HT1080 (cell line): ENCODE measurements at regions not wholly inside any gene's neighbourhood (a gene's known extent, or its start where the extent isn't known, plus 50 kb on each side); places are given as distances from the start of the nearest gene placed in this dataset.

Source experiments
- DNase-seq: peaks from one replicate; pipeline ENCODE4 v3.0.0-alpha.2; 2015; ENCODE audit warnings: low read depth

DNA sequence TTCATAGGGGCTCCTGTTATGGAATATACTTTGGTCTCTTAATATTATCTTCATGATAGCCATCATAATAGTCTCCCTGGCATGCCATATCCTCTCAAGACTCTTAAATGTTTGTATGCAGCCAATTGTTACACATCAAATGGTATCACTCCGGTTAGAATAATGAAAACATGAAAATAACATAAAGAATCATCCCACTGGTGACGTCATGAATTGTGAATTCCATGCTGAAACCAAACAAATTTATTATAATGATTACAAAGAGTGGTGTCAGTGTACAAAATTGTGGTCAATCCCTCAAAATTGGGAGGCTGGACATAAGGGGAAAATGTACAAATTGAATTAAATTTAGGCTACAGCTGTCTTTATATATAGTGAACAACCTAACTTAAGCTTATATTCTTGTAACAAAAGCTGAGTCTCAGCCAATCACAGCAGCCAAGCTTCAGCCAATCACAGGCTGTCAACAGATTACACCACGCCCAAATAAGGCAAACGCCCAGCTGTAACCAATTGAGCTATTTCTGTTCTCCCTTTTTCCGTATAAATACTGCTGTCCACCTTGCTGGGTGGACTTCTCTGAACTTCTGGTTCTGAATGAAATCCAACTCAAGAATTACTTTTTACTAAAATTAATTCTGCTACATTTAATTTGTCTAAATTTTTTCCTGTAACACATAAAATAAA is 156.1 kb downstream of the CHD9NB start:
- no peak for DNase-seq

DNA sequence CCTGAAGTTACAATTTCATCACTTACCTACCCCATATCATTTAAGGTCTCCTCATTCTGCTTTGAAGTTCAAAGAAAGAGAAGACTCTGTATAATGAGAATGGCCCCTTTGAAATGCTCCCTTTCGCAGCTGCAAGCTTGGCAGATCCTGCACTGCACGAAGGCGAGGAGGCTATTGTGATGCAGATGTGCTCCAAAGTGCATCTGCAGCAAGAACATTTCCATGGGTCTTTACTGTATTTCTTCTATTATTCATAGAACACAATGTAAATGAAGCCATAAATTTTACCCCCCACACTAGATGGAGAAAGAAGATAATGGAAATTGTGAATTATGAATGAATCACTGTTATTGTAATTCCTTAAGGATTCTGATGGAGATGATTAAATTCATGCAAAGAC is 178.7 kb downstream of the CHD9NB start:
- no peak for DNase-seq

DNA sequence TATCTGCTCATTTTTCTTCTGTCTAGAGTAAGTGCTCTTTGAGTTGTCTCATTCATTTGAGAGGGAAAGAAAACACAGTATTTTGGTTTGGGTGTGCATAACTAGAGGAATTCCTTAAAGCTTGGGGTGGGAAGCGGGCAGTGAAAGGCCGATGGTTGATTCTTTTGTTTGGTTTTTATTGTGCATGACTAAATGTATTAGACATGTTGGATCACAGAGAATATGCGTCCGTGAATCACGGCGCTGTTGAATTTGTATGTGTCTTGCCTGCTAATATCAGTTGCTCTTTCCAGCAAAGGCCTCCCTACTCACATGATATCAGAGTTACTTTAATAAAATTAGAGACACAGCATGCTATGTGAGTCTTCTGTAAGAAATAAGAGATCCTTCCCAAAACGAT is 180.0 kb downstream of the CHD9NB start:
- no peak for DNase-seq

DNA sequence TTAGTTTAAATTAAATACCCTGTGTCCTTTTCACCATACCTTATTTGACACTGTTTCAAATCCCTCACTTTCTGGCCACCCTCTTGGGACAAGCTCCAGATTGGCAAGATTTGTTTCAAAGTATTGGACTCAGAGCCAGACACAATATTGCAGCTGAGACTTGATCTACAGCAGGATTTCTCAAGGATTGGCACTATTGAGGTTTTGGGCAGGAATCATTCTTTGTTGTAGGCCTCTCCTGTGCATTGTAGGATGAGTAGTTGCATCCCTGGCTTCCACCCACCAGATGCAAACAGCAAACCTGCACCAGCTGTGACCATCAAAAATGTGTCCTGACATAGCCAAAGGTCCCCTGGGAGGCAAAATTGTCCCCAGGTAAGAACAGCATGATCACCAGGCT is 181.2 kb downstream of the CHD9NB start:
- no peak for DNase-seq

DNA sequence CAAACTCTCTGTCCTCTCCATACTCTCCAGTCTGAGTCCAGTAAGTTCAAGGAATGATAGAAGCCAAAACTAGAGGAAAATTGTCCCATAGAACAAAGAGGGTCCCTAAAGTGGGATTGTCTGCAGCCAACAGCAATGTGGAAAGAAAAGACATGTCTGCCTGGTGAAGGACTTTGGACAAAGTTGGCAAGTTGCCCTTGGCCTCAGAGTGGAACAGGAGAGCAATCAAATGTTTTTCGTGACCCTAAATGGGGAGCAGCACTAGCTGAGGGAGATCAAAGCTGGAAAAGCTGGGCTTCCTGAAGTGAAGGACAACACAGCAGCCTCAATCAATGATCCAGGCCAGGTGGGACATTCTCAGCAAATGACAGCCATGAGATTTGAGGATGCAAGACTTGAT is 183.5 kb downstream of the CHD9NB start:
- no peak for DNase-seq

DNA sequence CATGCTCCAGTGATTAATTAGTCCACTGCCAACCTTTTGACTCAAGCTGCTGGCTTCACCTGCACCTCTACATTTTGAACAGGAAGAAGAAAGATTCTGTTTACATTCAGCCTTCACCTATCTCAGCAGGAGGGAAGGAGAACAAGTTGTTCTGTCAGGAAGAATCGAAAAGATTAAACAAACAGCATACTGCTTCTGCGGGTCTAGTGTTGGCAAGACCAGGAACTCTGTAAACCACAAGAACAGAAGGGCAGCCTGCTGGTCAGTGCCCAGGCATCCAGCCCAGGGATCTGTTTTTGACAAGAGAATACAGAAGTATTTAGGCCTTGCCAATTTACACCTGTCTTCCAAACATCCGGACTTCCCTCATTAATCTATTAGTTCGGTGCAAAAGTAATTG is 189.7 kb downstream of the CHD9NB start:
- no peak for DNase-seq

DNA sequence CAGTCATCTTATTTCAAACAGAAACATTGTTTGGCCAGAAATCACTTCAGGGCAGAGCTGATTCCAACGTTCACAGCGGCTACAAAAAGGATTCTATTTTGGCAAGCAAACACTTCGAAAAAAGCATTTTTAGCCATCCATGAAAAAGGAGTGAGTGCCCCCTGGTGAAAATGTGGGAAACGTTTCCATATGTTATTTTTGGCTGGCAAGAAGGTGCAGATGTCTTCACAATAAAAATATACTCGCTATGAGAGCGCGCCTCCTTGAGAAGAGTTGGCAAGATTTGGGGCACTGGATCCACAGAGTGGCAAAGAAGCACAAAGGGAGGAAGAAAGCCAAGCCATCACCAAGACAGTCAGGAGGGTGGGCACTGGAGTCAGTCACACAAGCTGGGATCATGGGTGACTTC is 191.1 kb downstream of the CHD9NB start:
- peak; percentile 35 for DNase-seq

DNA sequence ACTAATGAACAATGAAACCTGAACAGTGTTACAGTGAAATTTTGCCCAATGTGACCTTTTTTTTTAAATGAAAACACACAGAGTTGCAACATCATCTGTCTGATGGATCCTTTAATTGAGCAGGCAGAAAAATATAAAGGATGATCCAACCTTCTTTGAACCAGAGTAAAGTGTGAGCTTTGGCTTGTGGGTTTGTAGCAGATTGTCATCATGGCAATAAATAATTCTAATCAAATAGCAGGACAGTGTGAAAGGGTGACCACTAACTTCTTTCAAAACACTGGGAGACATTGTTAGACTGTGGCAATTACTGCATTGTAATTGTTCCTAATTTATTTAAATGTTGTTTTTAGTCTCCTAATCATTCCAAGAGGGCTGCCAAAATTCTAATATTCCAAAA is 197.2 kb downstream of the CHD9NB start:
- DNase-seq: no peak

DNA sequence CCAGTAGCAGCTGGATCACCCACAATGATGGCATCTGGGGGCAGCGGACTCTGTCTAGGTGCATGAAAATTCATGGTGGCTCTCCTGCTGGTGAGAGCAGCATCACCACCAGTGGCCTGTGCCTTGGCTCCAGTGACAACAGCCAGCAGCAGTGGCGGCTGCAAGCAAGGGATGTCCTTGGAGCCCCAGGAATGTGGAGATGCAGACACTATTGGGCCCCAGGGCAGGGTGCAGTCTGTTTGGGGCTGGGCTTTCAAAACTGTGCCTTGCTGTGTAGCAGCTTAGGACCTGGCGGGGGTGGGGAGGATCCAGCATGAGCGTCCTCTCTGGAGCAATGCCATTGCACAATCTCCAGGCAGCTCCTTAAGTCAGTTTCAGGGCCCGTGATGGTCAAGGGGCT is 199.7 kb downstream of the CHD9NB start:
- no peak for DNase-seq

DNA sequence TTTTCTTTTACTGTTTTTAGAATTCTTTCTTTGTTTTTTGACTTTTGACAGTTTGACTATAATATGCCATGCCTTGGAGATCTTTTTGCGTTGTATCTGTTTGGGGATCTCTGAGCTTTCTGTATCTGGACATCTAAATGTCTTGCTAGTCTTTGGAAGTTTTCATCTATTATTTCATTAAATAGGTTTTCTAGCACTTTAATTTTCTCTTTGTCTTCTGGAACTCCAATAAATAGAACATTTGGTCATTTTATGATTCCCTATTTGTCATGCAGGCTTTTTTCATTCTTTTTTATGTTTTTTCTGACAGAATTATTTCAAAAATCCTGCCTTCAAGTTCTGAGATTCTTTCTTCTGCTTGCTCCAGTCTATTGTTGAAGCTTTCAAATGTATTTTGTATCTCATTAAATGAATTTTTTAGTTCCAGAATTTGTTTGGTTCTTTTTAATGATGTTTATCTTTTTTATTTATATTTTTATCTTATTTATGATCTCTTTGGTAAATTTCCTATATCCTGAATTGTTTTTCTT is 201.4 kb downstream of the CHD9NB start:
- no peak for DNase-seq

DNA sequence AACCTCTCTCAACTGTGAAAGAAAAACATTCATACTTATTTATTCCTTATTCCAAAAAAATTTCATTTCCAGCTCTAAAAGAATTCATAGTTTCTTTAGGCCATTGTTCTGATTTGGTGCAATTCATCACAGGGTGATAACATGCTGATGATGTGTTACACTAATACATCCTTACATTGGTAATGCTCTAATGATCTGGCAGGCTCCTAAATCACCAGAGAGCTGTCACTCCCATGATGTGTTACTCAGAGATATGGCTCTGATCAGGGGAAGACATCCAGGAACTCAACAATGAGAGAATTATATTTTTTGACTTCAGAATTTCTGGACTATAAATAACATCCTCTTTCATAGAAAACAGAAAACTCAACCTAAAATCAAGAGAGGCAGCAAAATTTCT is 209.3 kb downstream of the CHD9NB start:
- no peak for DNase-seq

DNA sequence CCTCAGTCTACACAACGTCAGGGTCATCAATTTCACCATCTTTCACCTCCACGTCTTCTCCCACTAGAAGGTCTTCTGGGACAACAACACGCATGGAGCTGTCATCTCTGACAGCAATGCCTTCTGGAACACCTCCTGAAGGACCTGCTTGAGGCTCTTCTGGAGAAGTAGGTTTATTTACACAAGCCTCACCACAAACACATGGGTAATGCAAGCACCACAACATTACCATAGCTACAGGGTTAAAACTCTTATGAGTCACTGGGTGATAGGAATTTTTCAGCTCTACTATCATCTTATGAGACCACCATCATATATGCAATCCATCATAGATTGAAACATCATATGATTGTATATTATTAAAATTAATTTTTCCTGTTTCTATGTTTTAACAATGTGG is 215.4 kb downstream of the CHD9NB start:
- DNase-seq: peak; percentile 70

DNA sequence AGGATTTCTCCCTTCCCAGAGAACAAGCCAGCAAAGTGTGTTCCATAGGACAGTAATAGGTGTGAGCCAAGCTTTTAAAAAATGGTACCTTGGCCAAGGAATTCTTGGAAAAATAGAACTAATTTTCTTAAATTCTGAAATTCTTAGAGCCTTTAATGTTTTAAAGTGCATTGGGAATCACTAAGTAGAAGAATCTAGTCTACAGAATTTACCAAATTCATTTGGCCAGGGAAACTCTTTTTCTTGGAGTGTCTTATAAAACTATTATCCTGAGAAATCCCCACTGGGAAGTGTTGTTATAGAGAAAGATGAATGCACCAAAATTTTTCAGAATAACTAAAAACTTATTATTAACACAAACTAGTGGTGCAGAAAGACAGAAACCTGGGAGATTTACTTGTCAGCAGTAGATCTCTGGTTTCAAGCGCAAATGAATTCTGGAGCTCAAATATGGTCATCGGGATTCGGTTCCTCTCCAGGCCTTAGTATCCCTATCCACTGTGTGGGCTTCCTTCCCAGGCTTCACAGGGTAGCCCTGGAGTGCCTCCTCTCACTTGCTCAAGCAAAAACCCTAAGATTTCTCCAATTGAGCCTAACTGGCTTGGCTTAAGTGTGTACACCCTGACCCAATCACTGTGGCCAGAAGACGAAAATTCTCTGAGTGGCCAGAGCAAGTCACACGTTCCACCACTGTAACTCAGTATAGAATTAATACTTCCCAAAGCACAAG is 217.8 kb downstream of the CHD9NB start:
- DNase-seq: no peak

DNA sequence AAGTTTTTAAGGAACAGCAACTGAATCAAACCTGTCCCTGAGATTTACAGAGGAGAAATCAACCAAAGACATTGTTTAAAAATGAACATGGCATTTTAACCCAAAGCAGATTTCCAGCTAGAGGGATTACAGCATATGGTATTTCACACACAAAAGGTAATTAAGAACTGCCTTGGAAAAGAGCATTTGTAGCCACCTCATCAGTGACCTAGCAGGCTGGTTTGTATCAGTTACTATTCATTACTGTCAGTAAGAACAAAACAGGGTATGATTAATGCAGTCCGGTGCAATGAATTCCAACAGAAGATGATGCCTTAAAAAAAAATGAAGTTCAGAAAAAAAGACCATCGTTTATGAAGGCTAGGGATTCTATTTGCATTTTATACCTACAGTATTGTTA is 219.9 kb downstream of the CHD9NB start:
- no peak for DNase-seq

DNA sequence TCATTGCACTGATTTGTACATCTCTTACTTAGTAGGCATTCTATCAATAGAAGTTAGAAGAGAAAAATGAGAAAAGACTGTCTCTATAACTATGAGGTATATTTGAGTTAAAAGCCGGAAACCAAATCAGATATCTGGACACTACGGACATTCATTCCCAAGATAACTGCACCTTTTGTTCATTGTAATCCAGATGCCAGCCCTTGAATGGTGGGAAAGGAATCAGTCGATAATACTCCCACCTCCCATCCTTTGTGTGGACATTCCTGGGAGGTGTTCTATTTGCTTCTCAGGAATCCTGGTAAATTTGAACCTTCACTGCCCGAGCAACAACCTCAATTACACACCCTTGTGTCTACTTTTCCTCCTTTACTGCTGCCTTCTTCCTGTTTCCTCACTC is 225.2 kb downstream of the CHD9NB start:
- peak; percentile 10 for DNase-seq

DNA sequence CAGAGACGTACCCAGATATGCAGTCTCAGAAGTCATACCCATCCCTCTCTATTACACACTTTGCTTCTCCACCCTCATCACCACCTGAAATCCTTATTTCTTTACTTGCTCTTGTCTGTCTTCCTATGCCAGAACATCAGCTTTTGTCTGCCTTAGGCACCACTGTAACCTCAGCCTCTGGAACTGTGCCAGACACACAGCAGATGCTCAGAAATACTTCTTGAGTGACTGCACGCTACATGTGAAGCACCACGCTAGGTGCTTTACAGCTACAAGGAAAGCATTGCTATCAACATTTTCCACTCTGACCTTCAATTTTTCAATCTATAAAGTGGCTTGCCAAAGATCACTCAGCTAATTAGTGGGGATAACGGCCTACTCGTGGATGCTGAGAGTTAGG is 226.8 kb downstream of the CHD9NB start:
- DNase-seq: no peak

DNA sequence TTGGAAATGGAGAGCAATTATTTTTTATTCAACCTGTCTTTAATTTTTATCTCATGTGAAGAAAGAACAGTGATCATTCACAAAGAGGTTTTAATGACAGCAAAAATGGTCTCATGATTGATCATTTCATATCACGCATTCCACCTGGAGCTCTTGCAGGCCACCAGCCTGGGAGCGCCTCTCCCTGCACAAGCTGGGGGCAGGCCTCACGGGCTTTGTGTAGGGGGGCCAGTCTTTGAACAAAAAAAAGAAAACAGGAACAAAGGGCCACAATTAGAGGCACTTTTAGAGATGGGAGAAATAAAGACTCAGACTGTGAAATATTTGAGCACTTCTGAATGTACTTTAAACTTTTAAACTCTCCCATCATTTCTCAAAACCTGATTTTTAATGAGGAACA is 232.9 kb downstream of the CHD9NB start:
- DNase-seq: no peak

DNA sequence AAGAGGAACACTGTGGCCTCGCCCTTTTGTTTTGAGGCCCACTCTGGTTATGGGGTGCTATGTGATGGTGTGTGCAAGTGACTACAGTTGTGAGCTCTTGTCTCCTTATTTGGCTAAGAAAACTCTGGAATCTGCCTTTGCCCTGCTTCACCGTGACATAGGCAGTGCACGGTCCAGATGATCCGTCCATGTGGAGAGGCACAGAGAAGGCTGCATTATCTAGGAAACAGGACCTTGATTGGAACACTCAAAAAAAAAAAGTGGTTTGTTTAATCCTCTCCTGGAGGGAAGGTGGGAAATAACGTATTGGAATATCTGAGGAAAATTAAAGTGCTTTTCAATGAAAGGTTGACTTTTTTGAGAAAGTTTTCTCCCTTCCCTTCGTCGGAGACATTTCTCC is 233.3 kb downstream of the CHD9NB start:
- DNase-seq: no peak

DNA sequence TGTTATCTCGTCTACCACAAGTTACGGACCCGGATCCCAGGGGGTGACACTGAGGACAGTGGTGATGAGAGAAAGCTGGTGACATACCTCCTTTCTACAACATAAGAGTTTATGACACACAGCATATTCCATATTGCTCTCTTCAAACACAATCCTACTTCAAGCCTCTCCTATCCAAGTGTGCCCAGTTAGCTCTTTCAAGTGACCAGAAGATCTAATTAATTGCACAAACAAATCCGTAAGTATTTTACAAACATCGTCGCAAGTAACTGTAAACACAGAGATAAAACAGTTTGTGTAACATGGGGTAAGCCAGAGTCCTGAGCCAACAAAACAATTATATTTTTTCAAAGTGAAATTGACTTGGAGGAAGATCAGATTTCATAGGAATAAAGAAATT is 235.0 kb downstream of the CHD9NB start:
- no peak for DNase-seq

DNA sequence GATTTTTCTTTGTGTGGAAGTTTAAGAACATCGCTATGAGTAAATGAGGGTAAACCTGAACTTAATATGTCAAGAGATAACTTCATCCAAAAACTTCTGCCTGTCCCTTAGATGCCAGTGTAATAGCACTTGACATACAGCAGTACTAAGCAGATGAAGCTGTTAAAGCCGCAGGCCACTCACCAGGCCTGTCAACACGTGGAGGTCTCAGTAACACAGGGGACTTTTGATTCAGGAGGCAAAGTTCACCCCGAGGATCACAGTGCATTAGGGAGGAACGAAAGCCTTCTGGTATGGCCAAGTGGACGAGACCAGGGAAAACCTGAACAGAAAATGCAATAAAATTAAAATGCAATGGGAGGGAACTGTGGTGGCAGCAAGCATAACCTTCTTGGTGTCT is 235.7 kb downstream of the CHD9NB start:
- DNase-seq: no peak

DNA sequence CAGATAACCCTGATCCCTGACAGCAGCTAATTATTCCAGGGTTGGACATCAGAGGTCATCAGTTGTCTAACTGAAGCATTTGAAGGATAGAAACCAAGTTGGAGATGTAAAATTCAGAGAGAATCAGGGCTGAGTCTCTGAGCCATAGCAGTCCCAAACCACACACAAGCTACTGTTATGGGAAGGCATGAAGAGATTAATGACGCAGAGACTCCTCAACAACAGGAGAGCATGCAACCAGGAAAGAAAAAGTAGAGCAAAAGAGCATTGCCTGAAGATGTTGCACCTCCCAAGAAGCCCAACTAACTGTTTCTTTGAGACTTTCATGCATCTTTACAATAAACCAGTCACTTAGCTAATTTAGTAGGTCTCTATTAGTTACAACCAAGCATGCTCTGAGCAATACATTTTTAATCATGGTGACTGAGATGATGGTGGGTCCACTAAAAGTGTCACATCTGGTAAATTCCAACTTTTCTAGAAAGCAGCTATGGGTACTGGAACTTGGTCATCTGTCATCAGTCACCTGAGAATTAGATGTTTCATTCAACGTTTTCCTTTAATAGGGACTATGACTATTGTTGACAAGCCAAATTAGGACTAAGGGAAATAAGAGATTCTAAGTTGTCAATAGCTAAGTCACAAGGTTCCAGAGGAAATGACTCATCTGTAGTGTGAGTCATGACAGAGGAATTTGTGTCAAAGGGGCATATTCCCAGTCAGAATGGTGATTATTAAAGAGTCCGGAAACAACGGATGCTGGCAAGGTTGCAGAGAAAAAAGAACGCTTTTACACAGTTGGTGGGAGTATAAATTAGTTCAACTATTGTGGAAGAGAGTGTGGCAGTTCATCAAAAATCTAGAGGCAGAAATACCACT is 239.8 kb downstream of the CHD9NB start:
- DNase-seq: peak; percentile 95

DNA sequence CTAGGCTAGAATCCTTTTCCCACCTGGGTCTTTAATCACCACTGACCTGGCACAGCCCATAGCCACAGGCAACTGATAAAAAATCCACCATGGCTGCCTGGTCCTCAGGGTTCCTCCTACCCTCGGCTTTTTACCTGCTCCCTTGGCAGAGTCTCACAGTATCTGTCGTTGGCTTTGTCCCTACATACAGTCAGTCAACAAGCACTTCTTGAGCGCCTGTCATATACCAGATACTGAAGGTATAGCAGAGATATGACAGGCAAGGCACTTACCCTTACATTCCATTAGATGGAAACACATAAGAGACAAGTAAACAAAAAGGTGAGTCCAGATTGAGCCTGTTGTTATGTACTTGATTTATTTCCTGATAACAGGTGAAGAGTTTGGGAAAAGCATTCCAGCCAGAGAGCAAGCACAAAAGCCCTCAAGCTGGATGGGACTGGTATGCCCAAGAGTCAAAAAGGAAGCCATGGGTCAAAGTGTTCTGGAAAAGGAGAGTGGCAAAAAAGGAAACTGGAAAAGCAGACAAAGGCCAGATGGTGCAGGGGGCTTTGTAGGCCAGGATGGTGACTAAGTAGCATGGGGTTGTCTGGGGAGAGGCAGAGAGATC is 247.0 kb downstream of the CHD9NB start:
- DNase-seq: no peak
